HG02571 (cell line): ENCODE measurements at regions not wholly inside any gene's neighbourhood (a gene's known extent, or its start where the extent isn't known, plus 50 kb on each side); places are given as distances from the start of the nearest gene placed in this dataset.

Experiments used
- ATAC-seq: cut with Tn5 transposase; IDR thresholded peaks from one replicate; pipeline ENCODE4 v1.9.1; 2021; ENCODE audit warnings: mild to moderate bottlenecking, moderate library complexity; ENCODE audit not compliant: unreplicated experiment

DNA sequence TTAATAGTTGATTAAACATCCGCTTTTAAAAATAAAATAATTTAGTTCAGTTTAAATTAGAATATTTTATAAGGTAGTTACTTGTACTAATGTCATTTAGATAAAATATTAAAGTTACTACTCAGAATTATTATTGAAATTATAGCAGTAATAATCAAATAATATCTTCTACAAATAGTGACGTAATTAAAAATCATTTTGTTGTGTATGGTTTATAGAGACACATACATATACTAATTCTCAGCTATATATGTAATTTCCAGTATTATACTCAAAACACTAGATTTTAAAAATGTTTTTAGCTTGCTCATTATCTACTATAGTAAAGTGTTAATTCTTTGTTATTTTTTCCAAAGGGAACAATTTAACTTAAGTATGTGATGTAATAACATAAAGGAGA lies 435.2 kb upstream of the MANEA start:
- no peak for ATAC-seq

DNA sequence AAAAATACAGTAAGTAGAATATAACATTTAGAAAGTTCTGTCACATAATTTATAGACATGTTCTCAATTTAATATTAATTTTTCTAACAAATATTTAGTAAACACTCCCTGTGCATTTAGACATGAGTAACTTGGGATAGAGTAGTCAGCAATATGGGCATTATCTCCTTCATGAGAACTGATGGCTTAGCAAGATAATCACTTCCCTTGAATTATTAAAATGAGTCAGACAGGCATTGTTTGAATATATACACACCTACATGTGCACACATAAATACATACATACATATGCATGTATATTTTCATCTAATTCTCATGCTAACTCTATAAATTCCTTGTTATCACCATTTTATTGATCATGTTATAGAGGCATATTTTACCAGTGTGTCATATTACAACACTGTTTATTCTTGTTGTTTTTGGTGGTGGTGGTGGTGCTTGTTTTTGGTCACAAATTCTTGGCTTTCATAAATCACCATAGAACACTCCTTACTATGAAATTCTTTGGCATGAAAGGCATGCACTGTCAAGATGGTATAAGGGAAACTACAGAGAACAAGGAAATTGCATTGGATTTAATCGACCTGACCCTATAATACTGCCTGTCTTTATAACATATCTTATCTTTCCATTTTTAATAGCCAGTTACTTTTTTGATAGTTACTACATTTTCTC lies 434.5 kb upstream of the MANEA start:
- no peak for ATAC-seq

DNA sequence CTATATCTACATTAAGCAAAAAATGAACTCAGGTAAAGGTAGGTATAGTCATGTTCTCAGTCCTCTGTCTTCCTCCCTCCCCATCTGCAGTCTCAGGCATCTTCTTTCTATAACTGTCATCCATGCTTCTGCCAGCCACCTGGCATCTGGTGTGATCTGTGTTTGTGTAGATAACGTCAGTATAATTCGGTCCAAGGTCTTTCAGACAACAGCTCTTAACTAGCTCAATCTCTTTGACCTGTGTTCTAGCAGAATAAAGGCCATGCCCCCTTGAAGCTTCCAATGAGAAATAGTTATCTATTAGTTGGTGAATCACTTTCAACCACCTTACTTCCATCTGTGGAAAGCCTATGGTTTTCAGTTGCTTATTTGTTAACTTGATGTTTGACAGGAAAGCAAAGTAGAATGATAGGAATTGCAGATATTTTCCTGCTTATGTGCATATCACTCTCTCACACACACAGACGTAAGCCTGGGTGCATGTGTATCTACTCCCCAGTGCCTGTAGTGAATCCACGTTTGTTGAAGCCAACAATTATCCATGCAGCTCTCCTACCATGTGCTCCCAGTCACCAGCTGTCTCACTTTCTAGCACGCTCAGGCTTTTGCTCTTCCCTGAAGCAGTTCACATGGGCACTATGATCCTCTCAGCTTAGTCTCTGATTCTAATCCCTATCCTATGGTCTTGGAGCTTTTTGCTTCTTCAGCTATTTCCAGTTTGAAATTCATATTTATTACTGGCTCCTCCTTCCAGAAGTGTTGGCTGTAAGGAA lies 433.7 kb upstream of the MANEA start:
- ATAC-seq: no peak

DNA sequence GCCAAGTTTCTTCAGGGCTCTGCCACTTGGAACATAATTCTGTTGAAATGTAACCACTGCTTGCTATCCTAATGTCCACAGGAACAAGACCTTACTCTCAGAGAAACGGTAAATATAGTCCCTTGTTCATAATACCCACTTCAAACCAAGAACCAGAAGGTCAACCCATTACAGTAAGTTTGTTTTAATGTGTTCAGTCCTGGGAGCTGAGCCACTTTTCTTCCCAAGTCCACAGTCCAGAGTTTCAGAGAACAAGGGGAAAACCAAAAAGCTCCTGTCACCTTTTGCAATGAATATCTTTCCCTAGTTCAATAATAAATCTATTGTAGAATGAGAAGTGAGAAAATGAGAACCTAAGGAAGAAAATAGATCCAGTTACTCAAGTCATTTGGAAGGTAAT lies 431.9 kb upstream of the MANEA start:
- no peak for ATAC-seq

DNA sequence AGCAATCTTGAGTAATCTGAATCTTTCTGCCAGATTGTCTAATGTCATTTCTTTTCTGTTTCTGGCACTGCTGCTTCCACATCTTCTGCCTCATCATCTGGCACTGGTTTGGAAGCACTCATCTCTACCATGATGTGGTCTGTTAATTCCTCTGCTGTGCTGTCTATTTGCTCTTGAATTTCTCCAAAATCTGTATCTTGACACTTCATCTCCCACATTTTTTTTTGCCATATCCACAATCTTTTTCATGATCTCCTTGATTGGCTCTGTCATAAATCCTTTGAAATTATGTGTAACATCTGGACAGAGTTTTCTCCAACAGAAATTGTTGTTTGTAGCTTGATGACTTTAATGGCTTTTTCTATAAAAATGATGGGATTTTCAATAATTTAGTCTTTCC lies 417.8 kb upstream of the MANEA start:
- no peak for ATAC-seq

DNA sequence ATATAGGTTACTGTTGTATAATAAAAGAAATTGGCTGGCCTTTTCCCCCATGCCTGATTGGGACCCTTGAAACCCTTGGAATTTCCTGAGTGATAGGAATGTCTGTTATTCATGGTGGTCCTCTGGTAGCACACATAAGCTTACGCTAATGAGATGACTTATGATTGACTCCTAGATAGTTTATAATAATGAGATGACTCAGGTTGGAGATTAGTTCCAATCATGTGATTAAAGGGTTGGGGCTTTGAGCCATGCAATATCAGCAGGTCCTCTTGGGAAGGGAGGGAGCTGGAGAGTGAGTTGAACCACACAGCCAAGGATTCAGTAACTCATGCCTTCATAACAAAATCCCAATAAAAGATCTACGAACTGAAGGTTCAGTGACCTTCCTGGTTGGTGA lies 407.6 kb upstream of the MANEA start:
- ATAC-seq: no peak

DNA sequence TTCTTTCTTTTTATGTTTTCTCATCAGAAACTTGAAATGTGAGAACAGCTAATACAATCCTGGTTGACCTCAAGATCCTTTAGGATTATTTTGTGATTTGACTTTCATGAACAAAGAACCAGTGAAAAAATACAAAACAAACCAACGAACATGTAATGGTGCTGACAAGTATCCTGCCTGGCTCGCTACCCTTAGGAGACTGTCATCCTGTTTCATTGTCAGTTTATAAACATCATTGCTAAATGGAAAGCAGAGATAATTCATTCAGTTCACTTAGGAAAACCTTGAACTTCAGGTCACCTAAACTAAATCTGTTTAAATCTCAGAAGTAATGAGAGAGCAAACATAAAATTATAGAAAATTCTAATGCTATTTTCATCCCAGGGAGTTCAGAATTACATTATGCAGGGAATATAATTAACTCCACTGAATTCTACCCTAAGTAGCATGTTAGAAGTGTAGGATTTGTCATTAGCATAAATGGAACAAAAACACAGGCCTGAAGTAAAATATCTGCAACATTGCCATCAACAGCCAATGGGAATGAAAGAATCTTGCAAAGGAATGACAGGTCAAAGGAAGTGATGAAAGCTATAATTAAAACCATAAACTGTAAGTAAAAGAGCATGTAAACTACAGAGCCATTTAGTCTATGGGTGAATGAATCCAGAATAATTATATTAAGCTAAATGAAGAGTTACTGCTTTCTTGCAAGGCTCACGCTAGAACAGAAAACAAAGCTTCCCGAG lies 401.2 kb upstream of the MANEA start:
- no peak for ATAC-seq

DNA sequence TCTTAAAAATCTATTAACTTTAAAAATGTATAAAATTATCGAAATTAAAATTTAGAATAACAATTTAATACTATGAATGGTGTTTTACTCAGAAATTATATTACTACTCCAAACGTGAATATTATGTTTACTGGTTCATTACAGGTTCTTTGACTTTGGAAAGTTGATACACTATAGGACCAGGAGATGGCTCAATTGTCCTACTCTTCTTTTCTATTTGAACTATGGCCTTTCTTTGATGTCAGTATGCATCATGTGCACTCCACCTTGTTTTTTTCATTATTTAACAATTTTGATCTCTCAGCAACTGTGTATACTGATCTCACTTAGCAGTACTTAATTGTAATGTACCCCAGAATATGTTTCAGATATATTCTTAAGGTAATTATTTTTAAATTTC lies 391.5 kb upstream of the MANEA start:
- no peak for ATAC-seq

DNA sequence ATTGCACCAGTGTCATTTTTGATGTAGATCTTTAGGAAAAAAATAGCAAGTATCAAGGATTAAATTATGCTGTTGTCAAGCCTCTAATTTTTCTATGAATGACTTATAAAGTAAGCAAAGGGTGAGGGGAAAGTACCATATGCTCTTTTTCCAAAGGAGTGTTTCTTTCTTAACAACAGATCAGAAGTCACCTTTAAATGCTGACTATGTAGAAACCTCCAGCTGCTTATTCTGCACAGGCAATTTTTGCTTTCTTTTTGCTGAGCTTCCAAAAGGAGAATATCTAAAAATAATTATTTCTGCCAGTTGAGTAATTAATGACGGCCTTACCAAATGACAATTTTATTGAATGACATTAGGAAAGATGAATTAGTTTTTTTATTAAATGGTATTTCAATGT lies 390.6 kb upstream of the MANEA start:
- no peak for ATAC-seq

DNA sequence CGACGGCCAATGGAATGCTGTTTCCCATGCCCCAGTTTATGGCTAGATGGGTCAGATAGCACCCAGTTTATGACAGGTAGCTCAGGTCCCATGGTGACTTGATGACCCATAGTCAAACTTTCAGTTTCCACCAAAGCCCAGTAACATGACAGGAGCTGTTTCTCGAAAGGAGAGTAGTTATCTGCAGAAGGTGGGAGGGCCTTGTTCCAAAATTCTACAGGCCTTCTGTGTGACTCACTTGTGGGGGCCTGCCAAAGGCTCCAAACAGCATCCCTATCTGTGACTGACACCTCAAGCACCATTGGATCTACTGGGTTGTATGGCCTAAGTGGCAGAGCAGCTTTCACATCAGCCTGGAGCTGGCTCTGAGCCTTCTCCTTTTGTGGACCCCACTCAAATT lies 379.7 kb upstream of the MANEA start:
- ATAC-seq: no peak

DNA sequence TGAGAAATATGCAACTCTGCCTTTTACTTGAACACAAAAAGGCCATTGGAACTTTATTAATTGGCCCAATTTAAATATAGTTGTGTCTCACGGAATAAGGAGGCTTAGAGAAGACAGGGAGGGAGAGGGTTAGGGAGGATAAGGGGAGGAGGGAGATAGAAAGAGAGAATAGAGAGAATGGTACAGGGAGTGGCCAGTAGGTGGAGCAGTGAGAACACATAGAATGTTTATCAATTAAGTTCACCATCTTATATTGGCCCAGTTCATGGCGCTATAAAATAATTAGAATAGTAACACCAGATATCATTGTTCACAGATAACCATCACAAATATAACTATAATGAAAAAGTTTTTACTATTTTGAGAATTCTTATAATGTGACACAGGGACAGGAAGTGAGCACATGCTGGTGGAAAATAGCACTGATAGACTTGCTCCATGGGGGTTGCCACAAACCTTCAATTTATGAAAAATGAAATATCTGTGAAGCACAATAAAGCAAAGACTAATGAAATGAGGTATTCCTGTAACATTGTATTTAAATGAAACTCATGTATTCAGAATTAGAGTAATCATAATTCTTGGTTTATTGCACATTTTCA lies 374.1 kb upstream of the MANEA start:
- ATAC-seq: peak; percentile 90

DNA sequence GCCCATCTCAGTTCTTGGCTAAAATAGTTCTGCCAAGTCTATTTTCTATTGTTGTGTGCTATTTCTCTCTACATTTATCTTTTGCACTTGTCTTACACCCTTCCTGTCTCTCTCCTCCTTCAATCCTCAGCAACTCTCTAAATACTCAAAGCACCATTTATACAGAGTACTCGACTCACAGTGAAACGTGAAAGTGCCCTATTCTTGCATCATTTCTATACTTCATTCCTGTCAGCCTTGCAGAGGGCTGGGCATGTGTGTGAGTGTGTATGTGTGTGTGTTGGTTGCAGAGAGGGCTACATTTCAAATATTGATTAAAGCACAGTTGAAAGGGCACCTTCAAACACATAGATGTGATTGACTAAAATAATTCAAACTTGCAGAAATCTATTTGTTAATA lies 373.2 kb upstream of the MANEA start:
- no peak for ATAC-seq

DNA sequence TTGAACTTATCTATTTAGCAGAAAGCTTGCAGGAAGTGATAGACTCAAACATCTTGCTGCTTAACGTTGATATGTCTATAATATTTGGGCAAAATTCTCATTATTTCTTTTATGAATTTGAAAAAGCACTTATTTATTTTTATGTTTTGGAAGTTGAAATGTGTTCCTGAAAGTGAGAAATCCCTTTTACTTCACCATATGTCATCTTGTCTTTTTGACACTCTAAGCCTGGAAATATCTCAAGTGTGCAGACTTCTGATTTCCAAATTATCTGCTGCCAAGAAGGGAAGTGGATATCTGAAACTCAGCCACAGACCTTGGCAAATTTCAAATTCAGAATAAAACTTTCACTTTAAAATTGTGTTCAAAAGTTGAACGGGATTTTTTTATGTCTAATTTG lies 368.7 kb upstream of the MANEA start:
- no peak for ATAC-seq

DNA sequence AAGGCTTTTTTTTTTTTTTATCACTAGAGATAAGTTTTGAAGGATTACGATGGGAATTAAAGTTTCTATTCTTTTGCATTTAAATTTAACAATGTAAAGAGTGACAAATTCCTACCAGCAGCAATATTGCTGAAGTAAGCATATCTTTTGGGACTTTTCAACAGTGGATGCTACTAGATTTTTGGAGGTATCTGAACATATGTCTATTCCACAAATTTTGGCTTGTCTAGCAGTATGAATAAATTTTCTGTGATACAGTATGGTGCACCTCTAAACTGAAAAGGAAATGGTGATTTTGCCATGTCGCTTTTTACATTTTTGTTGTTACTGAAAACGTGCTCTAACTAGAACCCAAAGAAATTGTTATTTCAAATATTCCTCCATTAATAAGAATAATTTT lies 368.3 kb upstream of the MANEA start:
- ATAC-seq: no peak

DNA sequence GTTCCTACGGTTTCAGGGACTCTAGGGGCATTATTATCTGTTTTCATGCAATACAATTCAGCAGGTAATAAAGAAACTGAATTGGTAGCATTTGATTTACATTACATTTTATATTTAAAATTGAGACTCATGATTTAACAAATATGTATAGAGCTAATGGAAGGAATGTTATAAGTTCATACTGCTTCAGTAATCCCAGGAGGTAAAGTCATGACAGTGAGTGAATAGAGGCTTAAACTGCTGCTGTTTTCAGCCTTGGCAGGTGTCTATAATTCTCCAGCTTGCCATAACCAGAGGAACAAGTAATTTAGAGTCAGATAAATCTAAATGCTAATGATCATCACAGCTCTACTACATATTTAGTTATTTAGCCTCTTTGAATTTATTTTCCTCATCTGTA lies 360.8 kb upstream of the MANEA start:
- ATAC-seq: no peak

DNA sequence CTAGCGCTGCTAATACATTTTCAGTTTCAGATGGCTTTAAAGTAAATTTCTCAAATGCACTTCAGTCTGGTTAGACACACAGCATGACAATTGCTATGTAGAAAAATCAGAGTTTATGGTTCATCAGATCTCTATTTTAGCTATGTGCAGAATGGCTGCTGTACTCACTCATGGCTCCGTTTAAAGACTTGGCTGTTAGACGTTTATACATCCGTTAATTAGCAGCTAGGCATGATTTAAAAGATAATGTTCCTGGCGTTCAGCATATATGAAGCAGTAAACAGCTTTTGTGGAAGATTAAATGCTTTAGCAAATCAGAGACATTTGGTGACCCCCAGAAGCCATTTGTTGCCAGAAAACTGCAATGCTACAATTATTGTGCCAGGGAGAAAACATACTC lies 350.0 kb upstream of the MANEA start:
- ATAC-seq: no peak

DNA sequence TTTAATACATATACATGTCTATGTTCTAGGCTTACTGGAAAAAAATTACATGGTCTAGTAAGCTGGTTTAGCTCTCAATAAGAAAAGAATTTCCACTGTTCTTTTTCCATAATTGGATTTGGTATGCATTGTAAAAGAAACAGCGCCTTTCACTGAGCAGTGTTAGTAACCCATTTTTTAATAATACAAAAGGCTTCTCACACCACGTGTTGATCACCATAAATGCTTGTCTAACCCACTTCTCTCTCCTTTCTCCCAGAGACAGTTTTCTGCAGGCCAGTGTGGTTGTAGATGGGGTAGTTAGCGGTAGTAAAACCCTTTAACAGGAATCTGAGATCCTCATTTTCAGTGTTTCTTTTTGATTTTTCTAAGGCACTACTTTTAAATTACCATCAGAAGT lies 348.7 kb upstream of the MANEA start:
- ATAC-seq: no peak

DNA sequence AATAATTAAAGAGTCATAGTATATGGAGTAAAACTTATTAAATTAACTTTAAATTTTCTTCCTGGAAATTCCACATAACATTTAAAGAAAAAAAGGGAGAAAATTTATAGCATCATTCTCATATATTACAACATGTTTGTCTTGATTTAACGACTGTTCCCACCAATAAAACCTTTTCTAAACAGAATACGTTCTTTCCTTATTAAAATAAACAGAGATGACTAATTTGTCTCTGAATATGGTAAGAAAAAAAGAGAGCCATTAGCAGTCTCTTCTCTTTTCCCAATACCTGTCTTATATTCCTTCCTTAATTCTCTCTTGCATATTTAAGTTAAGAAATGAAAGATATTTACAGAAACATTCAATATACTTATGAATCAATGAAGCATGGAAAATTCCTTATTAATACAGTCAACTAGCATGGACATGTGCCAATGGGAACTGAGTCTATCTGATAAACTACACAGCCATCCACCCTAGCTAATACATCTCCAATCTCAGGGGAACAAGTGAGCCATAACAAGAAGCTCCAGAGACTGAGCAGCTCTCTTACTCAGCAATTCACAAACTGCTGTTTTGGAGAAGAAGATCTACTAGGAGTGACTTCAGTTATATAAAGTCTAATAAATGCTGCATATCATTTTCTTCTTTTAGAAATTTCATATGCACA lies 347.1 kb upstream of the MANEA start:
- no peak for ATAC-seq

DNA sequence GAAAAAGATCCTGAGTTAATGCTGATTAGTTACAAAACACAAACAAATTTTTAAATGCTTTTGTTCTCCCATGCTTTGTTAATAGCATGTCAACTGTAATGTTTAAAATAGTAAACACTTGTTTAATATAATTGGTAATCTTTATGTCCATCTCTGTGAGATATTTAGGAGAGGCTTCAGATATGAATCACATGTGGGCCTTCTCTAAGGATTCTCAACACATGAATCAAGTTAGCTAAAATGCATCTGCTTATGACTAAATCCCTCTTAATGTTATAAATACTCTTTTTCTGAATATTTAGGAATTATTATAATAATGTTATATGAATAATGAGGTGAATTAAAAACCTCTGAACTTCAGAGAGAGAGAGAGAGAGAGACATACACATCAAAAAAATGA lies 345.9 kb upstream of the MANEA start:
- no peak for ATAC-seq

DNA sequence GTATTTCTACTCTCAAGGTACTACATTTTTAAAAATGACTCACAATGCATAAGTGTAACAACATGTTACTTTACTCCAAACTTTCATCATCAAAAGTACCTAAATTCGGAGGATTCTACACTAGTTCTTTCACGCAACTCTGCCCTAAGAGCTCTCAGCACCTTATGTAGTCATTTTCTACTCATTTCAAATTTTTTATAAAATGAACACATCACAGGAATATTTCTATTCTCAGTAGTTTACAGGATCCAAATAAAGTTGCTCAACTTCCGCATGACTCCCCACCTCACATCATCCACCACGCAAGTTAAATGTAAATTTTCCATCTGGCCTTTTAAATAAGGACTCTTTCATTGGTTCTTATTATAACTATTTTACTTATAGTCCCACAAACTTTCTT lies 344.9 kb upstream of the MANEA start:
- ATAC-seq: no peak

DNA sequence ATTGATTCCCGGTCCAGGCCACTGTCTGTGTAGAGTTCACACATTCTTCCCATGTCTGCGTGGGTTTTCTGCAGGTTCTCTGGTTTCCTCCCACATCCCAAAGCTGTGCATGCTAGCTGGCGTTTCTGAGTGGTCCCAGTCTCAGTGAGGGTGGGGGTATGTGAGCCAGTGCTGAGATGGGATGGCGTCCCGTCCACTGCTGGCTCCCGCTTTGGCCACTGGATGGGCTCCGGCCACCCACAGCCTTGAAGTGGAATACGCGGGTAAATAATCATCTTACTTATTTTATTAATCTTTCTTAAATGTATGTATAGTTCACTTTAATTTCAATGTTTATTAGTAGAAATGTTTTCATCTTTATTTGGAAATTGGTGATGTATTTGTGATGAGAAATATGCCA lies 343.5 kb upstream of the MANEA start:
- no peak for ATAC-seq
